A549 (cell line): ENCODE measurements at regions not wholly inside any gene's neighbourhood (a gene's known extent, or its start where the extent isn't known, plus 50 kb on each side); places are given as distances from the start of the nearest gene placed in this dataset.

Source experiments
- ATAC-seq, 2 experiments: fragments of 200-7000 bp in 1 of 2; fragments of >200 bp in 1 of 2; cut with Nextera tagmentation in 1 of 2; cut with Tn5 transposase in 1 of 2; 3 replicates each; pipeline versions ENCODE4 v1.8.0 to v1.9.1; 2018 to 2020; ENCODE audit warnings: mild to moderate bottlenecking in 1 of 2, moderate library complexity in 1 of 2
- CTCF ChIA-PET: fragments of 300-600 bp; sonication (Branson Sonifier 250); formaldehyde crosslinking; extraction: SDS; loops from one replicate; lab custom pipeline; 2021; ENCODE audit warnings: antibody characterized with exemption, inconsistent platforms; lab: Yijun Ruan, JAX
- POLR2A ChIA-PET: fragments of 350-600 bp; formaldehyde crosslinking; extraction: SDS; loops from one replicate; lab custom pipeline; 2021; ENCODE audit warnings: antibody characterized with exemption, inconsistent platforms; lab: Yijun Ruan, JAX
- DNase-seq, 2 experiments: peaks; one replicate each; pipeline versions ENCODE4 v3.0.0 to v3.0.0-alpha.2; 2011 to 2016; ENCODE audit warnings: low read depth in 1 of 2, low spot score in 1 of 2
- FAIRE-seq: peaks from 2 replicates; lab custom pipeline; 2011; peaks lifted over from hg19 to GRCh38; lab: Jason Lieb, UNC
- H3K27ac ChIP-seq, 2 experiments: fragments of >200 bp; sonication (Bioruptor Twin); formaldehyde crosslinking; 3 replicates each; pipeline ENCODE4 v1.5.1; 2016 to 2017
- H3K4me1 ChIP-seq: fragments of >200 bp; sonication (Bioruptor Twin); formaldehyde crosslinking; 3 replicates; pipeline ENCODE4 v1.6.1; 2016
- H3K4me2 ChIP-seq: fragments of >200 bp; sonication (Bioruptor Twin); formaldehyde crosslinking; 3 replicates; pipeline ENCODE4 v1.6.1; 2016
- H3K4me3 ChIP-seq: fragments of >200 bp; sonication (Bioruptor Twin); formaldehyde crosslinking; 3 replicates; pipeline ENCODE4 v1.5.1; 2016
- H3K9me3 ChIP-seq: fragments of >200 bp; sonication (Bioruptor Twin); formaldehyde crosslinking; 3 replicates; pipeline ENCODE4 v1.6.1; 2016
- BHLHE40 ChIP-seq: IDR thresholded peaks from 2 replicates; pipeline ENCODE4 v1.6.1; 2012; ENCODE audit warnings: low read depth, low read length, inconsistent platforms
- CBX2 ChIP-seq: fragments of 200-600 bp; sonication (generic); IDR thresholded peaks from 2 replicates; pipeline ENCODE4 v1.6.1; 2016; ENCODE audit warnings: low read depth, mild to moderate bottlenecking, borderline replicate concordance
- CBX8 ChIP-seq: fragments of 200-600 bp; sonication (generic); IDR thresholded peaks from 2 replicates; pipeline ENCODE4 v1.6.1; 2016
- CHD2 ChIP-seq: fragments of 150-350 bp; IDR thresholded peaks from 2 replicates; pipeline ENCODE4 v1.6.1; 2014; ENCODE audit warnings: low read length; ENCODE audit not compliant: partially characterized antibody
- CHD4 ChIP-seq: fragments of 200-600 bp; sonication (generic); IDR thresholded peaks from 2 replicates; pipeline ENCODE4 v1.6.1; 2016; ENCODE audit warnings: antibody characterized with exemption, mild to moderate bottlenecking, borderline replicate concordance
- EHF ChIP-seq: fragments of 250-450 bp; sonication (Bioruptor Pico); IDR thresholded peaks from 2 replicates; pipeline ENCODE4 v1.5.0; 2020; ENCODE audit warnings: mild to moderate bottlenecking
- ESRRA ChIP-seq: fragments of 150-350 bp; IDR thresholded peaks from 2 replicates; pipeline ENCODE4 v1.6.1; 2014; ENCODE audit warnings: mild to moderate bottlenecking, low read length, borderline replicate concordance
- FOSL2 ChIP-seq, 2 experiments: fragments of 450-650 bp in 1 of 2; fragments of >200 bp in 1 of 2; sonication (Bioruptor Twin) in 1 of 2; formaldehyde crosslinking; IDR thresholded peaks; 2 replicates each; pipeline versions ENCODE4 v1.5.0 to v1.6.1; 2016 to 2020; ENCODE audit warnings: mild to moderate bottlenecking in 1 of 2, moderate library complexity in 1 of 2
- GATA3 ChIP-seq: IDR thresholded peaks from 2 replicates; pipeline ENCODE4 v1.6.1; 2012; ENCODE audit warnings: borderline replicate concordance
- HDAC2 ChIP-seq: fragments of 200-600 bp; sonication (generic); IDR thresholded peaks from 2 replicates; pipeline ENCODE4 v1.6.1; 2016
- HEYL ChIP-seq: fragments of 250-450 bp; sonication (Bioruptor Pico); IDR thresholded peaks from 2 replicates; pipeline ENCODE4 v1.8.0; 2021; ENCODE audit warnings: mild to moderate bottlenecking, moderate library complexity
- HOXA7 ChIP-seq: fragments of 250-450 bp; sonication (Bioruptor Pico); IDR thresholded peaks from 2 replicates; pipeline ENCODE4 v1.5.0; 2020; ENCODE audit warnings: mild to moderate bottlenecking, moderate library complexity
- HOXB5 ChIP-seq: fragments of 250-450 bp; sonication (Bioruptor Pico); IDR thresholded peaks from 2 replicates; pipeline ENCODE4 v1.5.0; 2020; ENCODE audit warnings: mild to moderate bottlenecking, moderate library complexity
- MAFK ChIP-seq: fragments of 450-650 bp; IDR thresholded peaks from 2 replicates; pipeline ENCODE4 v1.6.1; 2014; ENCODE audit not compliant: partially characterized antibody
- MAX ChIP-seq: IDR thresholded peaks from 2 replicates; pipeline ENCODE4 v1.6.1; 2012
- MAZ ChIP-seq: fragments of 150-350 bp; IDR thresholded peaks from 2 replicates; pipeline ENCODE4 v1.6.1; 2014; ENCODE audit warnings: antibody characterized with exemption, low read depth, low read length, borderline replicate concordance
- NFE2L2 ChIP-seq: fragments of 150-350 bp; conservative IDR thresholded peaks from 2 replicates; pipeline ENCODE4 v1.6.1; 2014; ENCODE audit warnings: low read length
- NPAS2 ChIP-seq: fragments of 250-450 bp; sonication (Bioruptor Pico); IDR thresholded peaks from 2 replicates; pipeline ENCODE4 v1.8.0; 2022; ENCODE audit warnings: mild to moderate bottlenecking, moderate library complexity, borderline replicate concordance
- POLR2A ChIP-seq: IDR thresholded peaks from 2 replicates; pipeline ENCODE4 v1.6.1; 2012; ENCODE audit warnings: mild to moderate bottlenecking, low read length
- RAD21 ChIP-seq, 2 experiments: fragments of >200 bp in 1 of 2; sonication (Bioruptor Twin) in 1 of 2; formaldehyde crosslinking in 1 of 2; IDR thresholded peaks in 1 of 2; conservative IDR thresholded peaks in 1 of 2; 2 replicates in 1 of 2; 3 replicates in 1 of 2; pipeline ENCODE4 v1.6.1; 2012 to 2018; ENCODE audit warnings: inconsistent platforms in 1 of 2
- RARB ChIP-seq: fragments of 250-450 bp; sonication (Bioruptor Pico); IDR thresholded peaks from 2 replicates; pipeline ENCODE4 v1.8.0; 2021; ENCODE audit warnings: mild to moderate bottlenecking, moderate library complexity
- RCOR1 ChIP-seq: fragments of 150-350 bp; IDR thresholded peaks from 2 replicates; pipeline ENCODE4 v1.6.1; 2014; ENCODE audit warnings: antibody characterized with exemption, low read length, low read depth
- RFX5 ChIP-seq: fragments of 450-650 bp; IDR thresholded peaks from 2 replicates; pipeline ENCODE4 v1.7.1; 2014; ENCODE audit warnings: antibody characterized with exemption, mild to moderate bottlenecking, moderate library complexity
- RNF2 ChIP-seq: fragments of 200-600 bp; sonication (generic); IDR thresholded peaks from 2 replicates; pipeline ENCODE4 v1.6.1; 2016; ENCODE audit warnings: low read depth, mild to moderate bottlenecking, antibody characterized with exemption, moderate library complexity, borderline replicate concordance
- SMC3 ChIP-seq: fragments of >200 bp; sonication (Bioruptor Twin); formaldehyde crosslinking; IDR thresholded peaks from 3 replicates; pipeline ENCODE4 v1.6.1; 2018; ENCODE audit warnings: inconsistent platforms
- SREBF2 ChIP-seq: fragments of 450-650 bp; IDR thresholded peaks from 2 replicates; pipeline ENCODE4 v1.6.1; 2014; ENCODE audit warnings: mild to moderate bottlenecking, moderate library complexity
- TFCP2L1 ChIP-seq: fragments of 250-450 bp; sonication (Bioruptor Pico); IDR thresholded peaks from 2 replicates; pipeline ENCODE4 v1.5.0; 2021; ENCODE audit warnings: mild to moderate bottlenecking
- TP53 ChIP-seq: fragments of 250-450 bp; sonication (Bioruptor Pico); IDR thresholded peaks from 2 replicates; pipeline ENCODE4 v1.5.0; 2021; ENCODE audit warnings: mild to moderate bottlenecking, moderate library complexity
- ZFP36 ChIP-seq: fragments of 450-650 bp; IDR thresholded peaks from 2 replicates; pipeline ENCODE4 v1.6.1; 2014; ENCODE audit warnings: borderline replicate concordance; ENCODE audit not compliant: partially characterized antibody
- ZSCAN20 ChIP-seq: fragments of 250-450 bp; sonication (Bioruptor Pico); IDR thresholded peaks from 2 replicates; pipeline ENCODE4 v1.8.0; 2022; ENCODE audit warnings: mild to moderate bottlenecking, moderate library complexity
- WGBS: methylation state at CpG from one replicate; pipeline ENCODE4 v1.1.6; 2017; ENCODE audit errors: missing lambda C conversion rate; 5-methylcytosine and 5-hydroxymethylcytosine counted together
- TF ChIP-seq, protein P1 (sequence below): fragments of 150-350 bp; IDR thresholded peaks from 2 replicates; pipeline ENCODE4 v1.6.1; 2014; ENCODE audit warnings: low read depth, mild to moderate bottlenecking, low read length
- TF ChIP-seq, protein P2 (sequence below): fragments of >200 bp; sonication (Bioruptor Twin); formaldehyde crosslinking; IDR thresholded peaks from 3 replicates; pipeline ENCODE4 v1.6.1; 2016

- DNase-seq = no peak
- TF ChIP-seq RCOR1 = no peak
- TF ChIP-seq RAD21 (conservative IDR thresholded peaks at IDR 0.05 in 1 of 2, IDR thresholded peaks at IDR 0.05 in 1 of 2) = no peak
- TF ChIP-seq, protein P1, sequence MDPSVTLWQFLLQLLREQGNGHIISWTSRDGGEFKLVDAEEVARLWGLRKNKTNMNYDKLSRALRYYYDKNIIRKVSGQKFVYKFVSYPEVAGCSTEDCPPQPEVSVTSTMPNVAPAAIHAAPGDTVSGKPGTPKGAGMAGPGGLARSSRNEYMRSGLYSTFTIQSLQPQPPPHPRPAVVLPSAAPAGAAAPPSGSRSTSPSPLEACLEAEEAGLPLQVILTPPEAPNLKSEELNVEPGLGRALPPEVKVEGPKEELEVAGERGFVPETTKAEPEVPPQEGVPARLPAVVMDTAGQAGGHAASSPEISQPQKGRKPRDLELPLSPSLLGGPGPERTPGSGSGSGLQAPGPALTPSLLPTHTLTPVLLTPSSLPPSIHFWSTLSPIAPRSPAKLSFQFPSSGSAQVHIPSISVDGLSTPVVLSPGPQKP = no peak
- TF ChIP-seq NPAS2 (CRISPR knock-in tag) = no peak
- TF ChIP-seq TP53 = no peak
- TF ChIP-seq SMC3 = no peak
- TF ChIP-seq, protein P2, sequence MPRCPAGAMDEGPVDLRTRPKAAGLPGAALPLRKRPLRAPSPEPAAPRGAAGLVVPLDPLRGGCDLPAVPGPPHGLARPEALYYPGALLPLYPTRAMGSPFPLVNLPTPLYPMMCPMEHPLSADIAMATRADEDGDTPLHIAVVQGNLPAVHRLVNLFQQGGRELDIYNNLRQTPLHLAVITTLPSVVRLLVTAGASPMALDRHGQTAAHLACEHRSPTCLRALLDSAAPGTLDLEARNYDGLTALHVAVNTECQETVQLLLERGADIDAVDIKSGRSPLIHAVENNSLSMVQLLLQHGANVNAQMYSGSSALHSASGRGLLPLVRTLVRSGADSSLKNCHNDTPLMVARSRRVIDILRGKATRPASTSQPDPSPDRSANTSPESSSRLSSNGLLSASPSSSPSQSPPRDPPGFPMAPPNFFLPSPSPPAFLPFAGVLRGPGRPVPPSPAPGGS = no peak
- no peak for TF ChIP-seq HDAC2
- no peak for TF ChIP-seq CHD4
- no peak for TF ChIP-seq MAZ
- TF ChIP-seq CBX8 = no peak
- no peak for TF ChIP-seq RNF2
- TF ChIP-seq ESRRA = no peak
- no peak overlapping the region for H3K4me2 ChIP-seq
- no peak overlapping the region for H3K27ac ChIP-seq
- no peaks in the 10 kb centered on the region for H3K4me1 ChIP-seq
- H3K9me3 ChIP-seq = peaks cover 3% of the 10 kb centered on the region; the same call in 1 of the 3 replicates
- no peak for ATAC-seq
- FAIRE-seq = no peak
- WGBS = 0% methylated on average over 1 of the region's 1 CpG
- ChIA-PET POLR2A (no interaction called here), CTCF (interaction anchor here (0.6 to 1.5 kb wide), 5 partner anchors 38 to 772 kb away, joined by 3 to 5 read pairs (median 4); no protein-coding TSS in a partner anchor)
- no peak overlapping the region for H3K4me3 ChIP-seq
These were observed 95.5 kb upstream of the PAX1 start for GRCh38 chr20:21609981-21610380.

DNA sequence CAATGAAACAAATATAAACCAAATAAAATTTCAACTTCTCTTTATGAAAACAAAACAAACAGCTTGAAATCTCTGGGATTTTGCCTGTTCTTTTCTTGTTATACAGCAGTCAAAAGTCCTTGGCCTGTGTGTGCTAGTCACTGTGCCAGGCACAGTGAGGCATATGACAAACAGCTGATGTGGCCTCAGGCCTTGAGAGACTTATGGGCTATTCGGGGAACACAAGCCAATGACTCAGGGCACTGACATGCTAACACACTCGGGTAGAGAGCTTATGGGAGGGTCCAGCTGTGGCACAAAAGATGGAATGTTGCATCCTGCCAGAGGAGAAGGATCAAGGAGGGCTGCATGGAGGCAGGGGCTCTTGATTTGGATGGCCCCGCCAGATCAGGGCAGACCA lies 95.4 kb upstream of the NKX2-2 start:
- Histone ChIP-seq H3K4me2 (no peak overlapping the region), H3K4me1 (no peaks in the 10 kb centered on the region), H3K27ac (no peak overlapping the region), H3K4me3 (no peak overlapping the region), H3K9me3 (peaks cover 3% of the 10 kb centered on the region; the same call in 1 of the 3 replicates)
- DNase-seq (no peak), ATAC-seq (no peak), FAIRE-seq (no peak)
- ChIA-PET POLR2A (no interaction called here), CTCF (interaction anchor here (0.6 to 1.5 kb wide), 6 partner anchors 20 to 772 kb away, joined by 3 to 5 read pairs (median 4); no protein-coding TSS in a partner anchor)
- TF ChIP-seq ZFP36 (no peak), RFX5 (no peak), GATA3 (no peak), HOXA7 (CRISPR knock-in tag) (no peak), CHD4 (no peak), MAX (no peak), POLR2A (no peak), TFCP2L1 (CRISPR knock-in tag) (no peak), MAFK (no peak), TP53 (no peak), HEYL (CRISPR knock-in tag) (no peak), ESRRA (no peak), RARB (CRISPR knock-in tag) (no peak), HOXB5 (CRISPR knock-in tag) (no peak)
- WGBS = 16% methylated on average over 3 of the region's 3 CpGs

DNA sequence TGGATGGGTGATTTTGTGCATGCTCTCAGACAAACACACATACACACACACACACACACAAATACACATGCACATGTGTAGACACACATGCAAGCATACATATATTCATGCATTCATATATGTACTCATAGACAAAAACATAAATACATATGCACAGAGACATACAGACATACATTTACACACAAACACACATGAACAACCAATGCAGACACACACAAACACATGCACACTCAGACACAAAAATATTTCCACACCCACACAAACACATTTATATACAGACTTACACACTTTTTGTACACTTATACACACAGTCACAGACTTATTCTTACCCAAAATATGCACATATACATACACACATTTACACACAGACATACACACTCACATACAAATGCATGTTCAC lies 94.9 kb upstream of the NKX2-2 start:
- ChIA-PET CTCF (interaction anchor here (0.9 to 1.7 kb wide), 4 partner anchors 21 to 771 kb away, joined by 3 to 6 read pairs (median 4); no protein-coding TSS in a partner anchor), POLR2A (no interaction called here)
- peaks cover 3% of the 10 kb centered on the region; the same call in 1 of the 3 replicates for H3K9me3 ChIP-seq
- H3K4me1 ChIP-seq = no peaks in the 10 kb centered on the region
- no peak overlapping the region for H3K4me2 ChIP-seq
- no peak overlapping the region for H3K27ac ChIP-seq
- FAIRE-seq (no peak), ATAC-seq (no peak), DNase-seq (no peak)
- H3K4me3 ChIP-seq = no peak overlapping the region
- no peak for TF ChIP-seq TFCP2L1 (CRISPR knock-in tag)
- no peak for TF ChIP-seq FOSL2 (IDR thresholded peaks at IDR 0.05)
- TF ChIP-seq FOSL2 (CRISPR knock-in tag; IDR thresholded peaks at IDR 0.05) = no peak
- TF ChIP-seq SREBF2 = no peak
- no peak for TF ChIP-seq BHLHE40
- TF ChIP-seq CBX2 = no peak
- TF ChIP-seq, protein P1 = no peak
- no peak for TF ChIP-seq NPAS2 (CRISPR knock-in tag)
- no peak for TF ChIP-seq ZSCAN20
- TF ChIP-seq NFE2L2 = no peak
- no peak for TF ChIP-seq EHF (CRISPR knock-in tag)
- no peak for TF ChIP-seq CHD2
- TF ChIP-seq, protein P2 = no peak
- no peak for TF ChIP-seq ZFP36
- TF ChIP-seq RAD21 (conservative IDR thresholded peaks at IDR 0.05 in 1 of 2, IDR thresholded peaks at IDR 0.05 in 1 of 2) = no peak
- TF ChIP-seq MAFK = no peak
